Kidney epithelial cell (primary cell): ENCODE measurements at regions not wholly inside any gene's neighbourhood (a gene's known extent, or its start where the extent isn't known, plus 50 kb on each side); places are given as distances from the start of the nearest gene placed in this dataset.

Experiments used
- DNase-seq: peaks from one replicate; pipeline ENCODE4 v3.0.0-alpha.2; 2010; ENCODE audit warnings: low read depth
- H3K27me3 ChIP-seq: 2 replicates; pipeline ENCODE4 v1.6.0; 2011; ENCODE audit warnings: low read length; ENCODE audit not compliant: control insufficient read depth, insufficient read depth
- H3K36me3 ChIP-seq: 2 replicates; pipeline ENCODE4 v1.5.1; 2011; ENCODE audit warnings: low read length; ENCODE audit not compliant: control insufficient read depth, insufficient read depth
- H3K4me3 ChIP-seq: 2 replicates; pipeline ENCODE4 v1.5.1; 2011; ENCODE audit warnings: low read depth, mild to moderate bottlenecking, control low read depth, low read length
- CTCF ChIP-seq: IDR thresholded peaks from 2 replicates; pipeline ENCODE4 v1.5.1; 2011; ENCODE audit warnings: mild to moderate bottlenecking, moderate library complexity, low read length, control low read depth, inconsistent platforms; ENCODE audit not compliant: insufficient read depth, poor library complexity, severe bottlenecking

GRCh38 chr4:157908031-157908430 lies 264.8 kb downstream of the GASK1B start:
- no peaks in the 10 kb centered on the region for H3K27me3 ChIP-seq
- H3K4me3 ChIP-seq = no peak overlapping the region
- DNase-seq = no peak
- no peak for TF ChIP-seq CTCF
- no peaks in the 10 kb centered on the region for H3K36me3 ChIP-seq

GRCh38 chr4:157907226-157907946 lies 265.4 kb downstream of the GASK1B start:
- no peak overlapping the region for H3K4me3 ChIP-seq
- TF ChIP-seq CTCF = no peak
- no peak for DNase-seq
- H3K36me3 ChIP-seq = no peaks in the 10 kb centered on the region
- no peaks in the 10 kb centered on the region for H3K27me3 ChIP-seq

GRCh38 chr4:157898836-157899605 lies 273.8 kb downstream of the GASK1B start:
- H3K27me3 ChIP-seq = no peaks in the 10 kb centered on the region
- H3K4me3 ChIP-seq = no peak overlapping the region
- no peak for TF ChIP-seq CTCF
- H3K36me3 ChIP-seq = no peaks in the 10 kb centered on the region
- peak; percentile 38 for DNase-seq

GRCh38 chr4:157897855-157898370 lies 274.9 kb downstream of the GASK1B start:
- H3K4me3 ChIP-seq = no peak overlapping the region
- no peak for TF ChIP-seq CTCF

GRCh38 chr4:157896726-157897125 lies 276.1 kb downstream of the GASK1B start:
- DNase-seq = no peak
- no peak for TF ChIP-seq CTCF
- H3K27me3 ChIP-seq = no peaks in the 10 kb centered on the region
- H3K4me3 ChIP-seq = no peak overlapping the region
- no peaks in the 10 kb centered on the region for H3K36me3 ChIP-seq

More at GRCh38 chr4:157897855-157898370, 274.9 kb downstream of the GASK1B start:
- H3K27me3 ChIP-seq = no peaks in the 10 kb centered on the region
- H3K36me3 ChIP-seq = no peaks in the 10 kb centered on the region
- DNase-seq = no peak

- TF ChIP-seq CTCF = no peak
- no peak for DNase-seq
- no peaks in the 10 kb centered on the region for H3K36me3 ChIP-seq
Observed at GRCh38 chr4:157895205-157895604, 277.6 kb downstream of the GASK1B start.

More at GRCh38 chr4:157895205-157895604, 277.6 kb downstream of the GASK1B start:
- no peak overlapping the region for H3K4me3 ChIP-seq
- no peaks in the 10 kb centered on the region for H3K27me3 ChIP-seq
